ENCODE measurements at regions not wholly inside any gene's neighbourhood (a gene's known extent, or its start where the extent isn't known, plus 50 kb on each side); places are given as distances from the start of the nearest gene placed in this dataset.

DNA sequence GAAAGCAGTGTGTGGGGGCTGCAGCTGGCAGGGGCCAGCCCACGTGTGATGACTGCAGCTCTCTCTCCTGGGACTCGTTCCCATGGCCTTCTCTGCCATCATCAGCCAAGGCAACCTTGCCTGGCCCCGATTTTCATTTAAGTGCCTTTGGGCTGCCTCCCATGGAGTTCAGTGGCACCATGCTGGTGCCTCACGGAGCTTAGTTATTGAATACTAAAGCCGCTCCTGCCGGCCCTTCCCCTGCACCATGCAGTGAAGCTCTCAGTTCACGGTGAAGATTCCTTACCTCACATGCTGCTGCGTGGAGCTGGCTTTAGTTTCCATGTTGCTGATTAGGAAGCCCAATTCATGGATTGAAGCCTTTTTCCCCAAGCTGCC lies 141.5 kb upstream of the EEPD1 start:
- DNase-seq: no peak

DNA sequence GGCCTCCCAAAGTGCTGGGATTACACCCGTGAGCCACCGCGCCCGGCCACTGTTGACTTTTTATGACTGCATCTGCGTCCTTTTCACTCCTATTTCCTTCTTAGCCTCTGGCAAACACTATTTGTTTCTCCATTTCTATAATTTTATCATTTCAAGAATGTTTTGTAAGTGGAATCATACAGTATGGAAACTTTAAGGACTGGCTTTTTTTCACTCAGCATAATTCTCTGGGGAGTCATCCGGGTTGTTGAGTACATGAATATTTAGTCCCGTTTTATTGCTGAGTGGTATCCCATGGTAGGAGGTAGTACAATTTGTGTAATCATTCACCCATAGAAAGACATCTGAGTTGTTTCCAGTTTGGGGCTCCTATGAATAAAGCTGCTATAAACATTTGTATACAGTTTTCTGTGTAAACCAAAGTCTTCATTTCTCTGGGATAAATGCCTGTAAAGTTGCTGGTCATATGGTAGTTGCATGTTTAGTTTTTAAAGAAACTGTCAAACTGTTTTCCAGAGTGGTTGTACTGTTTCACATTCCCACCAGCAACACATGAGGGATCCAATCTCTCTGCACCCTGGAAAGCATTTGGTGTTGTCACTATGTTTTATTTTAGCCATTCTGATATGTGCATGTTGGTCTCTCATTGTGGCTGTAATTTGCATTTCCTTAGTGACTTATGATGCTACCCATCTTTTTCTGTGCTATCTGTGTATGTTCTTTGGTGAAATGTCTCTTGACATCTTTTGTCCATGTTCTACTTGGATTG lies 139.6 kb upstream of the EEPD1 start:
- DNase-seq: no peak

DNA sequence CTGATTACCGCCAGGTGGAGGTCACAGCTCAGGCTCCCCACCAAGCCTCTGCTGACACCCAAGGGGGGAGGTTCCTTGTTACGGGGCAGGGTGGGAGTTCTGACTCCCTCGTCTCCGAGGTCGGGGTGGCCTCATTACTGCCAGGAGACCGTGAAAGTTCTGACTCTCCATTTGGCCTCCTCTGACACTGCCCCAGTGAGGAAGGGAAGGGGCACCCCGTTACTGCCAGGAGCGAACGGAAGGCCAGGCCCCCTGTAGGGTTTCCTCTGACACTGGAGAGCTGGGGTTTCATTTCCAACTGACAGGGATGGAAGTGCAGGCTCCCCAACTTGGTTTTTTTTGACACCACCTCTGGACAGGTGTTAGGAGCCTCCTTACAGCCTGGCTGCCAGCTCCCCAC lies 138.1 kb upstream of the EEPD1 start:
- DNase-seq: no peak

DNA sequence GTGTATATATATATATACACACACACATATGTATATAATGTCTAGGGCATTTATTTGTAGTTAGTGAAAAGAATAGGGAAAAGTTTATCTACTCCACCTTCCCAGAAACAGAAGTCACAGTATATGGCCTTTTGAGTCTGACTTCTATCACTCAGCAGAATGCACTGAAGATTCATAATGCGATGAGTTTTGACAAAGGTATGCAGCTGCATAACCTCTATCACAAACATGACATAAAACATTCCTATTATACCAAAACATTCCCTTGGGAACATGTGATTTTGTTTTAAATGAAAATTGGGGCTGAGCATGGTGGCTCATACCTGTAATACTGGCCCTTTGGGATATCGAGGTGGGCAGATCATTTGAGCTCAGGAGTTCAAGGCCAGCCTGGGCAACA lies 137.3 kb upstream of the EEPD1 start:
- no peak for DNase-seq

DNA sequence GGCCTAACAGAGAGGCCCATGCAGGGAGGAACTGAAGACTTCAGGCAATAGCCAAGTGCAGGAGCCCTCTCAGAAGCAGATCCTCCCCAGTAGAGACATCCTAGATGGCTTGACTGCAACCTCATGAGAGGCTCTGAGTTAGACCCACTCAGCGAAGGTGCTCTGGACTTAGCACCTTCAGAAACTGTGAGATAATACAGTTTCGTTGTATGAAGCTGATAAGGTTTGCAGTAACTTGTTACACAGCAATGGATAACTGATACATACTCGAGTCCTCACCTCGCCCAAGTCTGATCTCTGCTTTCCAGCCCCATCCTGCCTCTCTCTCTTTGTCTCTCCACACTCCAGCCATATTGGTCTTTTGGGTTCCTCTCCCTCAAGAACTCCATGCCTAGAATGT lies 136.4 kb upstream of the EEPD1 start:
- DNase-seq: no peak

- DNase-seq: no peak
Observed at GRCh38 chr7:36017111-36017510, 135.9 kb upstream of the EEPD1 start.

- DNase-seq: no peak
Observed at GRCh38 chr7:36018816-36019484, 134.1 kb upstream of the EEPD1 start.

DNA sequence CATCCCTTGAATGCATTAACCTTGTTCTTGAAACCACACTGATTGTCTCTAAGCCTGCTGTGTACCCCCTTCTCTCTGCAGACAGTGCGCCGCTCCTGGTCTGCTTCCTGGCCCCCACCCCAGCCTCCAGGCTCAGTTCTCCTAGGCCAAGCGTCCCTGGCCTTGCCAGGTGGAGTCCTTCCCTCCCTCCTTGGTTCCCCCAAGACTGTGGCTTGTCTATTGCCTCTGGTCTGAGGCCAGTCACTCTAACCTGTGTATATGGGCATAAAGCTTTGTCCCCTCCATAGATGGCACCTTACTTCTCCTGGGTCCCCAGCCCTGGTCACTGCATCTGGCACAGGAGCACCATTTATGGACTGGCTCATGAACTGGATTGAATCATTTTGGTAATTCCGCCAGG lies 133.5 kb upstream of the EEPD1 start:
- DNase-seq: no peak

GRCh38 chr7:36019980-36020379 lies 133.1 kb upstream of the EEPD1 start:
- no peak for DNase-seq

DNA sequence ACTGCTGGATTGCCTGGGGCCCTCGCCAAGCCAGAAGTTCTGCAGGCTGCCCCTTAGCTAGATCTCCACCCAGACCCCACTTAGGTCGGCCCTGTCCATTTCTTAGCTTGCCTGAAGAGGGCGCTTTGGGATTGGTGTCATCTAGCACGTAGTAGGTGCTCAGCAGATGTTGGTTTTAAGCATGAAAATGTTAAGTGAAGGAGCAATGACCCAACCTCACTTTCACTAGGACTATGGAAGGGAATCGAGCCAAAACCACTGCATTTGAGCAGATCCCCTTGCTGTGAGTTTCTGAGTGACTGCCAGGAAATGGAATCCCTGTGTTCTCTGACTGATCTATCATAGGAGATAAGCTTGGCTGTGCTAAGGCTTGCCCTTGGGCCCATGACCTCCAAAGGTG lies 131.7 kb upstream of the EEPD1 start:
- no peak for DNase-seq

GRCh38 chr7:36021917-36022550 lies 131.0 kb upstream of the EEPD1 start:
- no peak for DNase-seq

- DNase-seq: no peak
Observed at GRCh38 chr7:36023033-36023560, 130.0 kb upstream of the EEPD1 start.

GRCh38 chr7:36025190-36025589 lies 127.9 kb upstream of the EEPD1 start:
- DNase-seq: no peak

- DNase-seq: no peak
Observed at GRCh38 chr7:36029311-36029710, 123.7 kb upstream of the EEPD1 start.

- no peak for DNase-seq
Observed at GRCh38 chr7:36029853-36030515, 123.1 kb upstream of the EEPD1 start.

- DNase-seq: no peak
Observed at GRCh38 chr7:36032361-36032818, 120.7 kb upstream of the EEPD1 start.

- DNase-seq: no peak
Observed at GRCh38 chr7:36034020-36034419, 119.0 kb upstream of the EEPD1 start.

- no peak for DNase-seq
Observed at GRCh38 chr7:36035186-36035585, 117.9 kb upstream of the EEPD1 start.

DNA sequence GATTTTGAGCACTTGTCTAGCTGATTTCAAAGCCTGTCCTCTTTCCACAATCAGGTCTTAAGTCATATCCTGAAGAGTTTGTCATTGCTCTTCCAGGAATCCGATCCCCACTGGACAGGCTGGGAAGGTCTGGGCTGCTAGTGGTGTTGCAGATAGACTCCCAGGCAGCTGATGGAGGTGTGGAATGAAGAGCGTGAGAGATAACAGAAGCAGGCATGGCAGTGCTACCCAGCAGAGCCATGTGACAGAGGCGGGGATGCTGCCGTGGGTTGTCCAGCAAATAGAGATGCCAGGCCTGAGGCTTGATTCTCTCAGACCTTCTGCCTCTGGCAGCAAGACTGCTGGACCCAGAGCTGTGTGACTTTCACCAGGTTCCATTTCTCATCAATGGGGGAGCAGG lies 116.5 kb upstream of the EEPD1 start:
- no peak for DNase-seq

- peak; percentile 81 for DNase-seq
Observed at GRCh38 chr7:36037121-36037662, 115.9 kb upstream of the EEPD1 start.

DNA sequence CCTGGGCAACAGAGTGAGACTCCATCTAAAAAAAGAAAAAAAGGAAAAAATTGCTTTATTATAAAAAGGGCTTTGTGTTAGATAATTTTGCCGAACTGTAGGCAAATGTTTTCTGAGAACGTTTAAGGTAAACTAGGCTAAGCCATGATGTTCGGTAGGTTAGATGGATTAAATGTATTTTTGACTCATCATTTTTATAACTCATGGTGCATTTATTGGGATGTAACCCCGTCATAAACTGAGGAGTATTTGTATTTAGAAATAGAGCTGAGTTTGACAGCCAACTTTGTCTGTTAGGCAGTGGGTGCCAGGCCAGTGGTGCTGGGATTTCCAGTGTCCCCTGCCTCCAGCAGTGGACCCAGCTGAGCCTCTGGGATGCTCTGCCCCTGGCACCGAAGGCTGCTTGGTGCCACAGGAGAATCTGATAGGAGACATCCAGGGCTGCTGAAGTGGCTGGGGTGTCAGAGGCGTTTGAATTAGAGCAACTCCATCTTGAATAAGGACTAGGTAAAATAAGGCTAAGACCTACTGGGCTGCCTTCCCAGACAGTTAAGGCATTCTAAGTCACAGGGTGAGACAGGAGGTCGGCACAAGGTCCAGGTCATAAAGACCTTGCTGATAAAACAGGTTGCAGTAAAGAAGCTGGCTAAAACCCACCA lies 114.9 kb upstream of the EEPD1 start:
- DNase-seq: no peak

DNA sequence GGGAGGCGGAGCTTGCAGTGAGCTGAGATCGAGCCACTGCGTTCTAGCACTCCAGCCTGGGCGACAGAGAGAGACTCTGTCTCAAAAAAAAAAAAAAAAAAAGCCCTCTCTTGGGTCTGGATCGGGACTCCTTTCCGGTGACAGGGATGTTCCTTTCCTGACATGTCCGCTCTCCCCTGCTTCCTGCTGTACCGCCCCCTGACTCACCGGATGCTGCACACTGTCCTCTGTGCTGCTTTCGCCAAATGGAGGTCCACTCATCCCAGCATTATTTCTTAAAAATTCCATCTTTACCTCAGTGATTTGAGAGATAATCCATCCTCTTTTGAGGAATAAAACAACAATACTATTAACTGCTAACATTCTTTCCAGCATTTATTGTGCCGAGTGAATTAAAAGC lies 113.8 kb upstream of the EEPD1 start:
- DNase-seq: no peak

- no peak for DNase-seq
Observed at GRCh38 chr7:36039671-36040070, 113.4 kb upstream of the EEPD1 start.
